GM12873 (cell line): ENCODE measurements at regions not wholly inside any gene's neighbourhood (a gene's known extent, or its start where the extent isn't known, plus 50 kb on each side); places are given as distances from the start of the nearest gene placed in this dataset.

Experiments
- CTCF ChIP-seq: IDR thresholded peaks from 2 replicates; pipeline ENCODE4 v1.5.1; 2012; ENCODE audit warnings: low read depth, mild to moderate bottlenecking, moderate library complexity, low read length, control low read depth; ENCODE audit not compliant: insufficient read depth; ENCODE audit errors: missing control alignments

GRCh38 chr5:126023994-126024441 is 399.2 kb upstream of the GRAMD2B start:
- TF ChIP-seq CTCF = no peak

- no peak for TF ChIP-seq CTCF
Measured at GRCh38 chr5:126027149-126027548, 396.1 kb upstream of the GRAMD2B start.

- TF ChIP-seq CTCF = no peak
Measured at GRCh38 chr5:126027652-126028051, 395.6 kb upstream of the GRAMD2B start.

GRCh38 chr5:126028336-126028735 is 394.9 kb upstream of the GRAMD2B start:
- TF ChIP-seq CTCF = no peak

- no peak for TF ChIP-seq CTCF
Measured at GRCh38 chr5:126030698-126031097, 392.5 kb upstream of the GRAMD2B start.

- TF ChIP-seq CTCF = no peak
Measured at GRCh38 chr5:126031989-126032716, 391.1 kb upstream of the GRAMD2B start.

GRCh38 chr5:126043688-126044087 is 379.5 kb upstream of the GRAMD2B start:
- TF ChIP-seq CTCF = no peak
